Gastrocnemius medialis (tissue), 4 donors: ENCODE measurements at regions not wholly inside any gene's neighbourhood (a gene's known extent, or its start where the extent isn't known, plus 50 kb on each side); places are given as distances from the start of the nearest gene placed in this dataset.

Experiments
- ATAC-seq, 2 donors: fragments of 150-250 bp; one replicate each; pipeline ENCODE4 v1.9.1; 2016
- DNase-seq, 2 donors: peaks; one replicate each; pipeline ENCODE4 v3.0.0-alpha.2; 2019
- H3K27ac ChIP-seq, 4 donors: fragments of 200-600 bp; sonication (generic); 1 replicate in 1 of 4; 2 replicates in 3 of 4; pipeline ENCODE4 v1.5.1; 2016 to 2018; ENCODE audit warnings: mild to moderate bottlenecking in 2 of 4, moderate library complexity in 1 of 4
- H3K27me3 ChIP-seq, 3 donors: fragments of 200-600 bp; sonication (generic) in 2 of 3; 1 replicate in 1 of 3; 2 replicates in 2 of 3; pipeline versions ENCODE4 v1.5.1 to v1.6.0; 2016 to 2019; ENCODE audit warnings: mild to moderate bottlenecking in 1 of 3, moderate library complexity in 1 of 3
- H3K36me3 ChIP-seq, 2 donors: fragments of 200-600 bp; sonication (generic) in 1 of 2; one replicate each; pipeline ENCODE4 v1.5.1; 2017 to 2018
- H3K4me1 ChIP-seq, 2 donors: fragments of 200-600 bp; sonication (generic) in 1 of 2; one replicate each; pipeline ENCODE4 v1.5.1; 2016 to 2017; ENCODE audit warnings: mild to moderate bottlenecking in 2 of 2
- H3K4me3 ChIP-seq, 4 donors: fragments of 200-600 bp; sonication (generic) in 3 of 4; 1 replicate in 1 of 4; 2 replicates in 3 of 4; pipeline ENCODE4 v1.5.1; 2016 to 2019; ENCODE audit warnings: mild to moderate bottlenecking in 2 of 4
- H3K9me3 ChIP-seq, 3 donors: fragments of 200-600 bp; sonication (generic) in 2 of 3; 1 replicate in 1 of 3; 2 replicates in 2 of 3; pipeline ENCODE4 v1.5.1; 2016 to 2019
- CTCF ChIP-seq, 5 experiments: fragments of 450-650 bp in 3 of 5; fragments of 200-600 bp in 2 of 5; sonication (generic) in 2 of 5; IDR thresholded peaks in 4 of 5; conservative IDR thresholded peaks in 1 of 5; 1 replicate in 4 of 5; 2 replicates in 1 of 5; pipeline ENCODE4 v1.5.1; 2016 to 2019; ENCODE audit warnings: antibody characterized with exemption in 5 of 5, mild to moderate bottlenecking in 3 of 5, moderate library complexity in 3 of 5
- POLR2A ChIP-seq, 2 donors: fragments of 450-650 bp; IDR thresholded peaks; one replicate each; pipeline ENCODE4 v1.6.1; 2017; ENCODE audit warnings: antibody characterized with exemption in 2 of 2, mild to moderate bottlenecking in 2 of 2, moderate library complexity in 2 of 2
- in situ Hi-C, 4 donors: fragments of 200-750 bp; cut with MboI; loops; one replicate each; pipeline versions ENCODE4 v1.15.0 to v1.8.0; 2017; ENCODE audit warnings: low sequenced_read_pairs in 4 of 4
- intact Hi-C: fragments of 100-400 bp; cut with DNase I; formaldehyde crosslinking; loops from one replicate; pipeline ENCODE4 v1.15.1; 2023; ENCODE audit warnings: low total_unique reads

DNA sequence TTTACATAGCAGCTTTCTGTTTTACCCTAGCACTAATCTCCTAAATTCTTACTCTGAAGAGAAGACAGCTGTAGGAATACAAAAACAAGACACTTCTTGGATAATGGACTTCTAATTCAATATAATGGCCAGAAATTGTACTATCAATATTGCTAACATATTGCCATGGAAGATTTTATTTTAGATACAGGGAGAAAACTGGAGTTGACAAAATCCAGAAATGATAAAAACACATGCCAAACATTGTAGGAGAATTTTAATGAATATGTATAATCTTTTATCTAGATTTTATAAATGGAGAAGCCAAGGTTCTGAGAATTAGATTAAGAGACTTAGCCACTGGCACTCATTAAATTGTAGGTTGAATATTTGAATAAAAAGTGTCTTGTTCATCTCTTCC, 1838.8 kb upstream of the LRRTM1 start:
- TF ChIP-seq CTCF (IDR thresholded peaks at IDR 0.05 in 4 of 5, conservative IDR thresholded peaks at IDR 0.05 in 1 of 5) = no peak
- TF ChIP-seq POLR2A (IDR thresholded peaks at IDR 0.05) = no peak
- intact Hi-C loops (no loop called here), in situ Hi-C loops (no loop called here)
- Histone ChIP-seq H3K4me1 (no peaks in the 10 kb centered on the region), H3K4me3 (no peak overlapping the region), H3K27ac (no peak overlapping the region), H3K9me3 (no peaks in the 10 kb centered on the region), H3K36me3 (no peaks in the 10 kb centered on the region), H3K27me3 (no peaks in the 10 kb centered on the region)
- ATAC-seq (no peak), DNase-seq (no peak)

DNA sequence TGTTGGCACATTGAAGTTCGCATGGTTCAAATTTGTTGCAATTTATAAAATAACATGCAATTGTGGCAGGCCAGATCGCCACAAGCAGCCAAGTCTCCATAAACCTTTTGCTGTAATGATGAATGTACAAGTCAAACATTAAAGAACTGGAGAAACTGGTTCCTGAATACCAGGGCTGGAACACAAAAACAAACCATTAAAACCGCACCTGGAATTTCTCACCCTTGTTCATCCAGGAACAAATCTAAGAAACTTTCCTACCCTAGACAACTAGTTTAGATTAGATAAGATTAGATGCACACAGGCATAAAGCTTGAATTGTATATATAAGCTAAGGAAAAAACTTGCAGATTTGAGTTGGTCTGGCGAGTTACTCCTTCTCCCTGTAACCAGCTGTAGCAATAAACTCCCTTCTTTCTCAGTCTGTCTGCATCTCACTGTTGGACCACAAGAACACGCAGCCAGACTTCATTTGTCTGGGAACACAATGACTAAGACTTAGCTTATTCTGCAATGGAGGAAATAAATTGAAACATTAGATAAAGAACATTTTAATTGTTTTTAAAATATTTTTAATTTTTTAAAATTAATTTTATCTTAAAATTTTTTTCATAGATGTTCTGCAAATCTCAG, 1835.5 kb upstream of the LRRTM1 start:
- H3K27ac ChIP-seq = no peak overlapping the region
- no peak for DNase-seq
- no peak overlapping the region for H3K4me3 ChIP-seq
- no peak for ATAC-seq
- no peaks in the 10 kb centered on the region for H3K4me1 ChIP-seq
- no peak for TF ChIP-seq POLR2A (IDR thresholded peaks at IDR 0.05)
- no peak for TF ChIP-seq CTCF (IDR thresholded peaks at IDR 0.05 in 4 of 5, conservative IDR thresholded peaks at IDR 0.05 in 1 of 5)
- no peaks in the 10 kb centered on the region for H3K36me3 ChIP-seq
- in situ Hi-C loops (no loop called here), intact Hi-C loops (no loop called here)
- no peaks in the 10 kb centered on the region for H3K9me3 ChIP-seq
- H3K27me3 ChIP-seq = no peaks in the 10 kb centered on the region

- H3K4me3 ChIP-seq = no peak overlapping the region
- DNase-seq (no peak), ATAC-seq (no peak)
- no peaks in the 10 kb centered on the region for H3K9me3 ChIP-seq
- intact Hi-C loops = no loop called here
- TF ChIP-seq POLR2A (IDR thresholded peaks at IDR 0.05) (no peak), CTCF (IDR thresholded peaks at IDR 0.05 in 4 of 5, conservative IDR thresholded peaks at IDR 0.05 in 1 of 5) (no peak)
- H3K27me3 ChIP-seq = no peaks in the 10 kb centered on the region
- no peaks in the 10 kb centered on the region for H3K36me3 ChIP-seq
- in situ Hi-C loops = no loop called here
- no peak overlapping the region for H3K27ac ChIP-seq
- no peaks in the 10 kb centered on the region for H3K4me1 ChIP-seq
Observed at GRCh38 chr2:82137441-82137840, 1832.9 kb upstream of the LRRTM1 start.

DNA sequence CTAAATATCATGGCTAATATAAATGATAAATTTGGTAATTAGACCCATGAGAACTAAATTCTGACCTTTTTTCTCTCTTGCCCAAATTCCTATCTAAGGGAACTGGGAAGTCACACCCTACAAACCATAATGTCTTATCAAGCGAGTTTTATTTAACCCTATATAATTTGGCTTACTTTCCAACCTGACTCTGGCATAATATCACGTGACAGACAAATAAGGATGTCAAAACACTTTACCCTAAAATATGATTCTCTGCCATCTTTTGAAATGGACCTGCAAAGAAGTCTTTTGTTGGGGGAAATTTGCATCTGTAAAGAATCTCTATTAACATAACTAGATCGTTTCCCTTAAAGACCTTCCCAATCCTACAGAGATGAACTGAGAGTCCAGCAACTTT, 1823.5 kb upstream of the LRRTM1 start:
- in situ Hi-C loops = no loop called here
- H3K4me3 ChIP-seq = no peak overlapping the region
- H3K9me3 ChIP-seq = no peaks in the 10 kb centered on the region
- H3K27ac ChIP-seq = no peak overlapping the region
- no peak for ATAC-seq
- no peaks in the 10 kb centered on the region for H3K36me3 ChIP-seq
- intact Hi-C loops = no loop called here
- H3K4me1 ChIP-seq = no peaks in the 10 kb centered on the region
- TF ChIP-seq POLR2A (IDR thresholded peaks at IDR 0.05) = no peak
- no peak for TF ChIP-seq CTCF (IDR thresholded peaks at IDR 0.05 in 4 of 5, conservative IDR thresholded peaks at IDR 0.05 in 1 of 5)
- no peaks in the 10 kb centered on the region for H3K27me3 ChIP-seq
- DNase-seq = no peak

- intact Hi-C loops (no loop called here), in situ Hi-C loops (no loop called here)
- ATAC-seq (no peak), DNase-seq (no peak)
- Histone ChIP-seq H3K36me3 (no peaks in the 10 kb centered on the region), H3K27me3 (no peaks in the 10 kb centered on the region), H3K4me1 (no peaks in the 10 kb centered on the region), H3K4me3 (no peak overlapping the region), H3K9me3 (no peaks in the 10 kb centered on the region), H3K27ac (no peak overlapping the region)
- TF ChIP-seq POLR2A (IDR thresholded peaks at IDR 0.05) = no peak
- TF ChIP-seq CTCF (IDR thresholded peaks at IDR 0.05 in 4 of 5, conservative IDR thresholded peaks at IDR 0.05 in 1 of 5) = no peak
Observed at GRCh38 chr2:82124629-82125028, 1820.1 kb upstream of the LRRTM1 start.
